PFSK-1 (cell line): ENCODE measurements at regions not wholly inside any gene's neighbourhood (a gene's known extent, or its start where the extent isn't known, plus 50 kb on each side); places are given as distances from the start of the nearest gene placed in this dataset.

Experiments used
- POLR2AphosphoS5 ChIP-seq: IDR thresholded peaks from 2 replicates; pipeline ENCODE4 v1.6.1; 2012; ENCODE audit warnings: low read depth, mild to moderate bottlenecking, control low read depth, low read length, moderate library complexity
- SIN3A ChIP-seq: IDR thresholded peaks from 2 replicates; pipeline ENCODE4 v1.6.1; 2012; ENCODE audit warnings: mild to moderate bottlenecking, low read length, moderate library complexity, borderline replicate concordance; ENCODE audit not compliant: insufficient read depth
- TAF1 ChIP-seq: IDR thresholded peaks from 2 replicates; pipeline ENCODE4 v1.6.1; 2012; ENCODE audit warnings: low read length, control low read depth, borderline replicate concordance; ENCODE audit not compliant: insufficient read depth
- TF ChIP-seq, protein P1 (sequence below), 2 experiments: IDR thresholded peaks; 2 replicates each; pipeline versions ENCODE4 v1.6.1 to v1.8.0; 2011 to 2012; ENCODE audit warnings: low read depth in 2 of 2, low read length in 2 of 2, control low read depth in 1 of 2, inconsistent platforms in 1 of 2, mild to moderate bottlenecking in 1 of 2, moderate library complexity in 1 of 2; ENCODE audit not compliant: insufficient read depth in 1 of 2

DNA sequence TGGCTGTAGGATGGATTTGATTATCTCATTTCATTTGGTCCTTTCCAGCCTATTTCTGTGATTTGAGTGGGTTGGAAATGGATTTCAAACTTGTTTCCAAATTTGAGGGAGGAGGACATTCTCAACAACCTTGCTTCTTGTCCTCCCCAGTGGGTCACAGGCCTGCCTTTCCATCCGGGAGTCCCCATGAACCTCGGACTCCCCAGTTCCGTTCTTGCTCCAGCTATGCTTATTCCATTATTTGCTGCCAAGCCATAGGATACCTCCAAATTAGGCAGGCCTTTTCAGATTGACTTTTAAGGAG, 97.8 kb downstream of the DUSP10 start:
- TF ChIP-seq, protein P1, sequence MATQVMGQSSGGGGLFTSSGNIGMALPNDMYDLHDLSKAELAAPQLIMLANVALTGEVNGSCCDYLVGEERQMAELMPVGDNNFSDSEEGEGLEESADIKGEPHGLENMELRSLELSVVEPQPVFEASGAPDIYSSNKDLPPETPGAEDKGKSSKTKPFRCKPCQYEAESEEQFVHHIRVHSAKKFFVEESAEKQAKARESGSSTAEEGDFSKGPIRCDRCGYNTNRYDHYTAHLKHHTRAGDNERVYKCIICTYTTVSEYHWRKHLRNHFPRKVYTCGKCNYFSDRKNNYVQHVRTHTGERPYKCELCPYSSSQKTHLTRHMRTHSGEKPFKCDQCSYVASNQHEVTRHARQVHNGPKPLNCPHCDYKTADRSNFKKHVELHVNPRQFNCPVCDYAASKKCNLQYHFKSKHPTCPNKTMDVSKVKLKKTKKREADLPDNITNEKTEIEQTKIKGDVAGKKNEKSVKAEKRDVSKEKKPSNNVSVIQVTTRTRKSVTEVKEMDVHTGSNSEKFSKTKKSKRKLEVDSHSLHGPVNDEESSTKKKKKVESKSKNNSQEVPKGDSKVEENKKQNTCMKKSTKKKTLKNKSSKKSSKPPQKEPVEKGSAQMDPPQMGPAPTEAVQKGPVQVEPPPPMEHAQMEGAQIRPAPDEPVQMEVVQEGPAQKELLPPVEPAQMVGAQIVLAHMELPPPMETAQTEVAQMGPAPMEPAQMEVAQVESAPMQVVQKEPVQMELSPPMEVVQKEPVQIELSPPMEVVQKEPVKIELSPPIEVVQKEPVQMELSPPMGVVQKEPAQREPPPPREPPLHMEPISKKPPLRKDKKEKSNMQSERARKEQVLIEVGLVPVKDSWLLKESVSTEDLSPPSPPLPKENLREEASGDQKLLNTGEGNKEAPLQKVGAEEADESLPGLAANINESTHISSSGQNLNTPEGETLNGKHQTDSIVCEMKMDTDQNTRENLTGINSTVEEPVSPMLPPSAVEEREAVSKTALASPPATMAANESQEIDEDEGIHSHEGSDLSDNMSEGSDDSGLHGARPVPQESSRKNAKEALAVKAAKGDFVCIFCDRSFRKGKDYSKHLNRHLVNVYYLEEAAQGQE (IDR thresholded peaks at IDR 0.05; ENCODE audit: insufficient read depth in 1 of 2, low read depth in 2 of 2, low read length in 2 of 2) = no peak
- TF ChIP-seq SIN3A (no peak), POLR2AphosphoS5 (no peak), TAF1 (no peak)
